ENCODE measurements at regions not wholly inside any gene's neighbourhood (a gene's known extent, or its start where the extent isn't known, plus 50 kb on each side); places are given as distances from the start of the nearest gene placed in this dataset.

DNA sequence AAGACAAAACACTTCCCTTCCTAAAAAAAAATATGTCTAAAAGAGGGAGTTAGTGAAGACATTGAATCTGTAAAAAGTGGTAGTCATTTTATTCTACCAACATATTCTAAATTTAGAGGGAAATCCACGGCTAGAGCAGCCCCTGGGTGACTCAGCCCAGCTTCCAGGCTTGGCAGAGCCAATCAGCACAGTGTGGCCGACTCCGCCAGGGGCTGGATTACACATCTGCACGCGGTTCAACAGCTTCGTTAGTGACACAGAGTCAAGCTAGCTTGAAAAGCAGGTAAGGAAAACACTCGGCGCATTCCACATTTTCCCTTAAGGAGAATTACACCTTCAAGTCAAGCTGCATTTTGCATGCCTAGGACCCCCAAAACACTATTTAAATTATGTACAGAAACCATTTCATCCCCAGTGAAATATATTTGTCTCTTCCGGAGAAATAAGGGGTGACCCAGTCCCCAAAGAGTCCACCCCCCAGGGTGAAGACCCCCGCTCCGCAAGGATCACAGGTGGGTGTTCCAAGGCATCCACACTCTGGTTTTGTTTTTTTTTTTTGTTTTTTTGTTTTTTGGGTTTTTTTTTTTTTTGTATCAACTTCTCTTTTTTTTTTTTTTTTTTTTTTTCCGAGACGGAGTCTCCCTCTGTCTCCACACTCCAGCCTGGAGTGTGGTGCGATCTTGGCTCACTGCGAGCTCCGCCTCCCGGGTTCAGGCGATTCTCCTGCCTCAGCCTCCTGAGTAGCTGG, 58.4 kb upstream of the ARID1B start:
- Histone ChIP-seq H3K36me3 (no peaks in the 10 kb centered on the region), H3K4me3 (peak overlapping the region in 1 of 4 donors; percentile 43), H3K27me3 (no peaks in the 10 kb centered on the region), H3K9me3 (no peaks in the 10 kb centered on the region), H3K27ac (peak overlapping the region in 3 of 4 donors; percentile 84 to 89 (median 88)), H3K4me1 (peaks cover 20 to 24% (median 21%) of the 10 kb centered on the region in 4 donors)
- DNase-seq (peak in 1 of 2 donors; percentile 48), ATAC-seq (ENCODE audit: low FRiP score in 2 of 2) (no peak)
- WGBS, 2 donors: 94 to 95% methylated on average over 17 to 18 of the region's 18 CpGs
- TF ChIP-seq POLR2A (IDR thresholded peaks at IDR 0.05) (no peak), EP300 (IDR thresholded peaks at IDR 0.05) (no peak), POLR2AphosphoS5 (IDR thresholded peaks at IDR 0.05) (no peak)
- TF ChIP-seq, protein P1, sequence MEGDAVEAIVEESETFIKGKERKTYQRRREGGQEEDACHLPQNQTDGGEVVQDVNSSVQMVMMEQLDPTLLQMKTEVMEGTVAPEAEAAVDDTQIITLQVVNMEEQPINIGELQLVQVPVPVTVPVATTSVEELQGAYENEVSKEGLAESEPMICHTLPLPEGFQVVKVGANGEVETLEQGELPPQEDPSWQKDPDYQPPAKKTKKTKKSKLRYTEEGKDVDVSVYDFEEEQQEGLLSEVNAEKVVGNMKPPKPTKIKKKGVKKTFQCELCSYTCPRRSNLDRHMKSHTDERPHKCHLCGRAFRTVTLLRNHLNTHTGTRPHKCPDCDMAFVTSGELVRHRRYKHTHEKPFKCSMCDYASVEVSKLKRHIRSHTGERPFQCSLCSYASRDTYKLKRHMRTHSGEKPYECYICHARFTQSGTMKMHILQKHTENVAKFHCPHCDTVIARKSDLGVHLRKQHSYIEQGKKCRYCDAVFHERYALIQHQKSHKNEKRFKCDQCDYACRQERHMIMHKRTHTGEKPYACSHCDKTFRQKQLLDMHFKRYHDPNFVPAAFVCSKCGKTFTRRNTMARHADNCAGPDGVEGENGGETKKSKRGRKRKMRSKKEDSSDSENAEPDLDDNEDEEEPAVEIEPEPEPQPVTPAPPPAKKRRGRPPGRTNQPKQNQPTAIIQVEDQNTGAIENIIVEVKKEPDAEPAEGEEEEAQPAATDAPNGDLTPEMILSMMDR (IDR thresholded peaks at IDR 0.05): no peak

DNA sequence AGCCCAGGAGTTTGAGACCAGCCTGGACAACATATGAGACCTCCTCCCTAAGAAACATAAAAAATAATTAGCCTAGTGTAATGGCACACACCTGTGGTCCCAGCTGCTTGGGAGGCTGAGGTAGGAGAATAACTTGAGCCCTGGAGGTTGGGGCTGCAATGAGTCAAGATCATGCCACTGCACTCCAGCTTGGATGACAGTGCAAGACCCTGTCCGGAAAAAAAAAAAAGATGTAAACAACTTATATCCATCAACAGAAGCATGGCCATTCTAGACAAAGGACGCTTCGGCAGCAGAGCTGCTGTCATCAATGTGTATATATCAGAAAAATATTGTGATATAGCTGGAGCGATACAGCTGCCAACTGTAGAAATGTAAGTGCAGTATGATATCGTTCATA, 59.6 kb upstream of the ARID1B start:
- H3K4me1 ChIP-seq: peaks cover 20 to 24% (median 21%) of the 10 kb centered on the region in 4 donors
- H3K36me3 ChIP-seq: no peaks in the 10 kb centered on the region
- H3K27me3 ChIP-seq: no peaks in the 10 kb centered on the region
- DNase-seq: no peak
- no peak overlapping the region for H3K27ac ChIP-seq
- no peak for TF ChIP-seq POLR2AphosphoS5 (IDR thresholded peaks at IDR 0.05)
- TF ChIP-seq, protein P1 (IDR thresholded peaks at IDR 0.05): no peak
- TF ChIP-seq POLR2A (IDR thresholded peaks at IDR 0.05): no peak
- no peak for TF ChIP-seq EP300 (IDR thresholded peaks at IDR 0.05)
- no peak for ATAC-seq (ENCODE audit: low FRiP score in 2 of 2)
- H3K9me3 ChIP-seq: no peaks in the 10 kb centered on the region
- WGBS, 2 donors: 90 to 96% methylated on average over 5 of the region's 5 CpGs
- H3K4me3 ChIP-seq: no peak overlapping the region

DNA sequence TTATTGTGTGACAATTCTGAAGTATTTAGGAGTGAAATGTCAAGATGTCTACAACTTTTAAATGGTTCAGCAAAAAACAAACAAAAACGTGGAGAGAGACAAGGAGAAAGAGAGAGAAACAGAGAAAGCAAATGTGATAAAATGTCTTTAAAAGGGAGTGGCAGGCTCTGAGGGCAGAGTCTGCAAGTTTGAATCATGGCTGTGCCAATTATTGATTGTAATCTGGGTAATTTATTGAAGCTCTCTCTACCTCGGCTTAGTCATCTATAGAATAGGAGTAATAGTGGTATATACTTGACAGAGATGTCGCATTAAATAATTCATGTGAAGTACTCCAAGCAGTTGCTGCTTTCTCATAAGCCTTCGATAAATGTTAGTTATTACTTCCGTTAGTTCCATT, 61.3 kb upstream of the ARID1B start:
- Histone ChIP-seq H3K4me1 (peaks cover 13 to 15% (median 14%) of the 10 kb centered on the region in 4 donors), H3K27me3 (no peaks in the 10 kb centered on the region), H3K36me3 (no peaks in the 10 kb centered on the region), H3K9me3 (no peaks in the 10 kb centered on the region), H3K27ac (no peak overlapping the region), H3K4me3 (no peak overlapping the region)
- ATAC-seq (ENCODE audit: low FRiP score in 2 of 2): no peak
- 85 to 90% methylated on average over 5 of the region's 5 CpGs for WGBS, 2 donors
- TF ChIP-seq, protein P1 (IDR thresholded peaks at IDR 0.05): no peak
- no peak for TF ChIP-seq EP300 (IDR thresholded peaks at IDR 0.05)
- TF ChIP-seq POLR2A (IDR thresholded peaks at IDR 0.05): no peak
- DNase-seq: no peak

DNA sequence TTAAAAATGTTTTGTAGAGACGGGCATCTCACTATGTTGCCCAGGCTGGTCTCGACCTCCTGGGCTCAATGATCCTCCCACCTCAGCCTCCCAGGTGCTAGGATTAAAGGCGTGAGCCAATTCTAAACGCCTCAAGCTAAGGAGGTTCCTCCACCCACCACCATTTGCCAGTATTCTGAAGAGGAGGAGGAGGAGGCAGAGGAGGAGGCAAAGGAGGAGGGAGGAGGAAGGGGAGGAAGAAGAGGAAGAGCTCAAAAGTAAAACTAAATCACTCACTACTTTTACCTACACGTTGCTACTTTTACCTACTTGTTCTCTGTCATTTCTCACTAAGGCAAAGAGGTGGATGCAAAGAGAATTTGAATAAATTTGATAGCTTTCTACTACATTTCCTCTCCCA, 63.6 kb upstream of the ARID1B start:
- ATAC-seq (ENCODE audit: low FRiP score in 2 of 2) (no peak), DNase-seq (no peak)
- Histone ChIP-seq H3K27me3 (no peaks in the 10 kb centered on the region), H3K4me3 (no peak overlapping the region), H3K27ac (no peak overlapping the region), H3K4me1 (no peaks in the 10 kb centered on the region), H3K36me3 (no peaks in the 10 kb centered on the region), H3K9me3 (no peaks in the 10 kb centered on the region)
- 86 to 88% methylated on average over 5 of the region's 5 CpGs for WGBS, 2 donors
- TF ChIP-seq POLR2A (IDR thresholded peaks at IDR 0.05) (no peak), POLR2AphosphoS5 (IDR thresholded peaks at IDR 0.05) (no peak), EP300 (IDR thresholded peaks at IDR 0.05) (no peak)
- TF ChIP-seq, protein P1 (IDR thresholded peaks at IDR 0.05): no peak

DNA sequence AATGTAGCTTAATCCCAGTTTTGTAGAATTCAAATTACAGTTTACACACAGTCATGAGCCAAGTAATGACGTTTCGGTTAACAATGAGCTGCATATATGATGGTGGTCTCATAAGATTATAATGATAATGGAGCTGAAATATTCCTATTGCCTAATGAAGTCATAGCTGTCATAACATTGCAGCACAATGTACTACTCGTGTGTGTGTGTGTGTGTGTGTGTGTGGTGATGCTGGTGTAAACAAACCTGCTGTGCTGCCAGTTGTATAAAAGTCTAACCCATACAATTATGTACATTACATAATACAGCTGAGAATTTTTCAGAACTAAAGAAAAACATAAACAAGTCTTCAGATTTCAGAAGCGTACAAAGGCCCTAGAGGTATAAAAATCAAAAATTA, 66.7 kb upstream of the ARID1B start:
- DNase-seq (no peak), ATAC-seq (ENCODE audit: low FRiP score in 2 of 2) (no peak)
- Histone ChIP-seq H3K4me3 (no peak overlapping the region), H3K27ac (no peak overlapping the region), H3K36me3 (no peaks in the 10 kb centered on the region), H3K9me3 (no peaks in the 10 kb centered on the region), H3K27me3 (no peaks in the 10 kb centered on the region), H3K4me1 (no peaks in the 10 kb centered on the region)
- WGBS, 2 donors: 71 to 76% methylated on average over 4 of the region's 4 CpGs
- TF ChIP-seq POLR2AphosphoS5 (IDR thresholded peaks at IDR 0.05) (no peak), POLR2A (IDR thresholded peaks at IDR 0.05) (no peak), EP300 (IDR thresholded peaks at IDR 0.05) (no peak)
- TF ChIP-seq, protein P1 (IDR thresholded peaks at IDR 0.05): no peak

Data from upper lobe of left lung (tissue), 6 donors.